Mesothelial cell of epicardium (in vitro differentiated cells): ENCODE measurements at regions not wholly inside any gene's neighbourhood (a gene's known extent, or its start where the extent isn't known, plus 50 kb on each side); places are given as distances from the start of the nearest gene placed in this dataset.
"Not testable (repeated sequence)": the region's sequence is repeated elsewhere in the genome, so short reads cannot be mapped to it uniquely, and the experiment has no call there.

Experiments used
- DNase-seq, 2 experiments: peaks; one replicate each; pipeline ENCODE4 v3.0.0; 2021; ENCODE audit warnings: low spot score in 2 of 2; ENCODE audit not compliant: unreplicated experiment in 2 of 2
- H3K27ac Mint-ChIP-seq: 2 replicates; pipeline ENCODE4 v1.8.0; 2021; ENCODE audit warnings: mixed read lengths
- H3K27me3 Mint-ChIP-seq: 2 replicates; pipeline ENCODE4 v1.8.0; 2021; ENCODE audit warnings: low read depth, mixed read lengths
- H3K36me3 Mint-ChIP-seq: 2 replicates; pipeline ENCODE4 v1.8.0; 2021; ENCODE audit warnings: mixed read lengths
- H3K4me1 Mint-ChIP-seq: 2 replicates; pipeline ENCODE4 v1.8.0; 2021; ENCODE audit warnings: mixed read lengths
- H3K4me3 Mint-ChIP-seq: 2 replicates; pipeline ENCODE4 v1.8.0; 2021; ENCODE audit warnings: mild to moderate bottlenecking, moderate library complexity, mixed read lengths
- H3K9me3 Mint-ChIP-seq: 2 replicates; pipeline ENCODE4 v1.8.0; 2021; ENCODE audit warnings: mixed read lengths
- TF ChIP-seq, protein P1 (sequence below): fragments of 200-600 bp; sonication (generic); IDR thresholded peaks from one replicate; pipeline ENCODE4 v1.5.0; 2021; ENCODE audit warnings: antibody characterized with exemption; ENCODE audit not compliant: unreplicated experiment

DNA sequence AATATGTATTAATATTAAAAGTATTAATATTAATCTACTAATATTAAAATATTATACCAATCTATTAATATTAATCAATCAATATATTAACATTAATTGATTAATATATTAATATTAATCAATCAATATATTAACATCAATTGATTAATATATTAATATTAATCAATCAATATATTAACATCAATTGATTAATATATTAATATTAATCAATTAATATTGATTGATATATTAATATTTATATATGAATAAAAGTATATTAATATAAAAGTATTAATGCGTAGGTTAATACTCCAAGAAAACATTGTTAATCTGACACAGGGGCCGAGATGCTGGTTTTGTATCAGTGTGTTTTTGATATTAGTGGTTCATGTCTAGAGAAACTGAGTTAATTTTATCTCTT, 1430.1 kb upstream of the SEL1L start:
- Mint-ChIP-seq H3K4me1 (no peaks in the 10 kb centered on the region), H3K27me3 (peaks cover 4% of the 10 kb centered on the region)

DNA sequence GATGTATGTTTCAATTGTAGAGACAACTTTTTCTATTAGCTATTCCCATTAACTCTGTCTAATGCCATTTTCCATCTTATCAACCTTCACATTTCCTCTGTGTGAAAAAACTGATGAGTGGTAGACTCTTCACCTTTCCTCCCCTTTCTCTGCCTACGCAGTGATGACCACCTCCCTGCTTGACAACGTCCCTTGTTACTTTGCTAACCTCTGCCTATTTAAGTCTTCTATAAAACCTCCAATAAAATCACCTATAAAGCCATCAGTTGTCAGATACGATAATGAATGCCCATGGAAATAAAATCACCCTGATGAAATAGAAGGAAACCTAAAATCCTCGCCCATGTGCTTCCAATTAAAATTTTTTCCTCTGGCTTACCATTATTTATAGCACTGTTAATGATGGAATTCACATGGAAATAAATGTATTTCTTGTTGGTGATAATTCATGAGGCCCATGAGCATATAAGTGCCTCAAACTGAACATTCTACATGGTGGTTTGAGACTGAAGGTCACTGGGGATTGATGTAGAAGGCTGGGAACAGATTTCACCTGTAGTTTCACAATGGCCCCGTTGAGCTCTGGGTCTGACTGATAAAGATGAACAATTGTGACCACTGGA, 1454.0 kb upstream of the SEL1L start:
- Mint-ChIP-seq H3K9me3 (peaks cover 13% of the 10 kb centered on the region), H3K36me3 (no peaks in the 10 kb centered on the region), H3K4me3 (no peak overlapping the region), H3K27me3 (no peaks in the 10 kb centered on the region), H3K4me1 (peaks cover 6% of the 10 kb centered on the region), H3K27ac (no peak overlapping the region)
- no peak for DNase-seq
- TF ChIP-seq, protein P1, sequence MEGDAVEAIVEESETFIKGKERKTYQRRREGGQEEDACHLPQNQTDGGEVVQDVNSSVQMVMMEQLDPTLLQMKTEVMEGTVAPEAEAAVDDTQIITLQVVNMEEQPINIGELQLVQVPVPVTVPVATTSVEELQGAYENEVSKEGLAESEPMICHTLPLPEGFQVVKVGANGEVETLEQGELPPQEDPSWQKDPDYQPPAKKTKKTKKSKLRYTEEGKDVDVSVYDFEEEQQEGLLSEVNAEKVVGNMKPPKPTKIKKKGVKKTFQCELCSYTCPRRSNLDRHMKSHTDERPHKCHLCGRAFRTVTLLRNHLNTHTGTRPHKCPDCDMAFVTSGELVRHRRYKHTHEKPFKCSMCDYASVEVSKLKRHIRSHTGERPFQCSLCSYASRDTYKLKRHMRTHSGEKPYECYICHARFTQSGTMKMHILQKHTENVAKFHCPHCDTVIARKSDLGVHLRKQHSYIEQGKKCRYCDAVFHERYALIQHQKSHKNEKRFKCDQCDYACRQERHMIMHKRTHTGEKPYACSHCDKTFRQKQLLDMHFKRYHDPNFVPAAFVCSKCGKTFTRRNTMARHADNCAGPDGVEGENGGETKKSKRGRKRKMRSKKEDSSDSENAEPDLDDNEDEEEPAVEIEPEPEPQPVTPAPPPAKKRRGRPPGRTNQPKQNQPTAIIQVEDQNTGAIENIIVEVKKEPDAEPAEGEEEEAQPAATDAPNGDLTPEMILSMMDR, result no peak

More for the DNA sequence above, 1430.1 kb upstream of the SEL1L start:
- Mint-ChIP-seq H3K36me3 (no peaks in the 10 kb centered on the region), H3K9me3 (peaks cover 4% of the 10 kb centered on the region), H3K4me3 (no peak overlapping the region), H3K27ac (no peak overlapping the region)
- TF ChIP-seq, protein P1, result no peak
- no peak for DNase-seq

GRCh38 chr14:82994547-82994946, 1460.9 kb upstream of the SEL1L start:
- not testable (repeated sequence) for H3K4me3 Mint-ChIP-seq, H3K27ac Mint-ChIP-seq, DNase-seq, H3K27me3 Mint-ChIP-seq, H3K36me3 Mint-ChIP-seq, H3K4me1 Mint-ChIP-seq, H3K9me3 Mint-ChIP-seq

DNA sequence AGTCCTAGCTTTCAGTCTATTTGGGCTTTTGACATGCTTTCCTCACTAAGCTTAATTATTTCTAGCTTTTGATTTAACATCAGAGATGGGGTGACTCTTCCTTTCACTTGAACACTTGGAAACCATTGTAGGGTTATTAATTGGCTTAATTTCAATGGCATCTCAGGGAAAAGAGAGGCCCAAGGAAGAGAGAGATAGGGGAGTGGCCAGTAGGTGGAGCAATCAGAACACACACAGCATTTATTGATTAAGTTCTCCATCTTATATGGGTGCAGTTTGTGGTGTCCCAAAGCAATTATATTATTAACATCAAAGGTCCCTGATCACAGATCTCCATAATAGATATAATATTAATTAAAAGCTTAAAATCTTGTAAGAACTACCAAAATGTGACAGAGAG, 1466.1 kb upstream of the SEL1L start:
- H3K9me3 Mint-ChIP-seq, result peaks cover 6% of the 10 kb centered on the region
- no peaks in the 10 kb centered on the region for H3K27me3 Mint-ChIP-seq
- H3K27ac Mint-ChIP-seq, result no peak overlapping the region
- H3K4me3 Mint-ChIP-seq, result no peak overlapping the region
- no peaks in the 10 kb centered on the region for H3K4me1 Mint-ChIP-seq
- no peaks in the 10 kb centered on the region for H3K36me3 Mint-ChIP-seq
- TF ChIP-seq, protein P1, result no peak
- no peak for DNase-seq

- TF ChIP-seq, protein P1, result no peak
- Mint-ChIP-seq H3K27me3 (no peaks in the 10 kb centered on the region), H3K27ac (no peak overlapping the region), H3K4me1 (peaks cover 8% of the 10 kb centered on the region), H3K9me3 (peaks cover 14% of the 10 kb centered on the region), H3K36me3 (peaks cover 5% of the 10 kb centered on the region), H3K4me3 (no peak overlapping the region)
- DNase-seq, result no peak
These were observed 1470.9 kb upstream of the SEL1L start for GRCh38 chr14:83004456-83005006.

DNA sequence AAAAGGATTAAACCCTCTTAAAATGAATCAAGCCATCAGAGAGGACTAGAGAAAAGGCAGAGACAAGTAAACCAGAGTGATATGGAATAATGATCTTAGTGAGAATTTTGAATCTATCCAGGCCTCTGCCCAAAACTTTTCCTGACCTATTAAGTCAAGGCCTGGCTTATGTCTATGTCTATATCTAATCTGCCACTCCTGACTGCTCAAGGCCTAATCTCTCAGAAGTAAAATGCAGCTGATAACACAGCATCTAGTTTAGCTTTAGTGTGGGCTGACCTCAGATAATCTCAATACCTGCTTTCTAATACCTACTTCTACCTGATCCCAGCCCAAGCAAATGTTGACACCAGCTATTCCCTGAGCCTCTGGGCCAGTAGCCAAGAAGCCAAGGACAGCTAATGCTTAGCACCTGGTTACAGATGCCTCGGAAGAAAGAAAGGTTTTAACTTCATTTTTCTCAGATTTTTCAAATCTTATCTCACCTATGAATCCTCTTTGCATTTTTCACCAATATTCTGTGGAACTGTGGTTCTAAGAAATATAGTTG, 1472.5 kb upstream of the SEL1L start:
- no peak overlapping the region for H3K27ac Mint-ChIP-seq

GRCh38 chr14:83007052-83007451, 1473.4 kb upstream of the SEL1L start:
- H3K36me3 Mint-ChIP-seq, H3K4me1 Mint-ChIP-seq, DNase-seq, H3K27me3 Mint-ChIP-seq, H3K4me3 Mint-ChIP-seq, H3K27ac Mint-ChIP-seq: not testable (repeated sequence)
- peaks cover 24% of the 10 kb centered on the region for H3K9me3 Mint-ChIP-seq

More for the DNA sequence above, 1472.5 kb upstream of the SEL1L start:
- TF ChIP-seq, protein P1, result no peak
- Mint-ChIP-seq H3K4me3 (no peak overlapping the region), H3K4me1 (peaks cover 8% of the 10 kb centered on the region), H3K9me3 (peaks cover 24% of the 10 kb centered on the region), H3K27me3 (no peaks in the 10 kb centered on the region), H3K36me3 (peaks cover 5% of the 10 kb centered on the region)
- DNase-seq, result no peak
